Endothelial cell (in vitro differentiated cells): ENCODE measurements at regions not wholly inside any gene's neighbourhood (a gene's known extent, or its start where the extent isn't known, plus 50 kb on each side); places are given as distances from the start of the nearest gene placed in this dataset.
"Not testable (repeated sequence)": the region's sequence is repeated elsewhere in the genome, so short reads cannot be mapped to it uniquely, and the experiment has no call there.

Experiments used
- DNase-seq: peaks from one replicate; pipeline ENCODE4 v3.0.0; 2021; ENCODE audit warnings: low spot score
- H3K27ac Mint-ChIP-seq: one replicate; pipeline ENCODE4 v1.8.0; 2021; ENCODE audit warnings: mixed read lengths, inconsistent platforms; ENCODE audit not compliant: unreplicated experiment
- H3K27me3 Mint-ChIP-seq: one replicate; pipeline ENCODE4 v1.8.0; 2021; ENCODE audit warnings: mild to moderate bottlenecking, moderate library complexity, mixed read lengths, inconsistent platforms; ENCODE audit not compliant: unreplicated experiment
- H3K36me3 Mint-ChIP-seq: one replicate; pipeline ENCODE4 v1.8.0; 2021; ENCODE audit warnings: mild to moderate bottlenecking, low read depth, mixed read lengths, inconsistent platforms; ENCODE audit not compliant: unreplicated experiment
- H3K4me1 Mint-ChIP-seq: one replicate; pipeline ENCODE4 v1.8.0; 2021; ENCODE audit warnings: mild to moderate bottlenecking, mixed read lengths, inconsistent platforms; ENCODE audit not compliant: unreplicated experiment
- H3K4me3 Mint-ChIP-seq: one replicate; pipeline ENCODE4 v1.8.0; 2021; ENCODE audit warnings: mild to moderate bottlenecking, mixed read lengths, inconsistent platforms; ENCODE audit not compliant: unreplicated experiment
- H3K9me3 Mint-ChIP-seq: one replicate; pipeline ENCODE4 v1.8.0; 2021; ENCODE audit warnings: mixed read lengths, inconsistent platforms; ENCODE audit not compliant: unreplicated experiment
- TF ChIP-seq, protein P1 (sequence below): fragments of 200-600 bp; sonication (generic); IDR thresholded peaks from one replicate; pipeline ENCODE4 v1.5.0; 2021; ENCODE audit warnings: antibody characterized with exemption; ENCODE audit not compliant: unreplicated experiment

DNA sequence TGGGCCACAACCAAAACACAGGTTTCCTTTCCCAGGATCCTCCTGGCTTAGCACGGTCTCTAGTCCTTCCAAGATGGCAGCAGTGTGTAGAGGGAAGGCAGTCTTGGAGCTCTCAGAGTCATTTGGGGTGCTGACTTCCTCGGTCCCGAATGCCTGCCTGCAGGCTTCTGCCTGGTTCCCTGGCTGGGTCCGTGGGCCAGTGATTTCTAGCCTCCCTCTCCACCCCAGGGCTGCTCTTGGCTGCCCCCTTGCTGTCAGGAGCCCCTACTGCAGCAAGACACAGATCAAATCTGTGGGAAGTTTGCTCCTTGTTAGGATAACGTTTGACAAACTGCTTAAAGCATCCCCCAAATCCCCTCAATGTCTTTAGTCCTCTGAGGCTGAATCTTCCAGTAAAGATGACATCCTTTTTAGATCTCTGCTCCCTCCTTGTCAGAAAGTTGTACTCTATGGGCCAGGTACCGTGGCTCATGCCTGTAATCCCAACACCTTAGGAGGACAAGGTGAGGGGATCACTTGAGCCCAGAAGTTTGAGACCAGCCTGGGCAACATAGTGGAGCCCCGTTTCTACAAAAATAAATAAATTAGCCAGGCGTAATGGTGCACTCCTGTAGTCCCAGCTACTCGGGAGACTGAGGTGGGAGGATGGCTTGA is 272.5 kb downstream of the RRAGC start:
- Mint-ChIP-seq H3K27me3 (peaks cover 7% of the 10 kb centered on the region), H3K27ac (no peak overlapping the region), H3K9me3 (no peaks in the 10 kb centered on the region), H3K4me3 (no peak overlapping the region), H3K4me1 (no peaks in the 10 kb centered on the region), H3K36me3 (no peaks in the 10 kb centered on the region)
- TF ChIP-seq, protein P1, sequence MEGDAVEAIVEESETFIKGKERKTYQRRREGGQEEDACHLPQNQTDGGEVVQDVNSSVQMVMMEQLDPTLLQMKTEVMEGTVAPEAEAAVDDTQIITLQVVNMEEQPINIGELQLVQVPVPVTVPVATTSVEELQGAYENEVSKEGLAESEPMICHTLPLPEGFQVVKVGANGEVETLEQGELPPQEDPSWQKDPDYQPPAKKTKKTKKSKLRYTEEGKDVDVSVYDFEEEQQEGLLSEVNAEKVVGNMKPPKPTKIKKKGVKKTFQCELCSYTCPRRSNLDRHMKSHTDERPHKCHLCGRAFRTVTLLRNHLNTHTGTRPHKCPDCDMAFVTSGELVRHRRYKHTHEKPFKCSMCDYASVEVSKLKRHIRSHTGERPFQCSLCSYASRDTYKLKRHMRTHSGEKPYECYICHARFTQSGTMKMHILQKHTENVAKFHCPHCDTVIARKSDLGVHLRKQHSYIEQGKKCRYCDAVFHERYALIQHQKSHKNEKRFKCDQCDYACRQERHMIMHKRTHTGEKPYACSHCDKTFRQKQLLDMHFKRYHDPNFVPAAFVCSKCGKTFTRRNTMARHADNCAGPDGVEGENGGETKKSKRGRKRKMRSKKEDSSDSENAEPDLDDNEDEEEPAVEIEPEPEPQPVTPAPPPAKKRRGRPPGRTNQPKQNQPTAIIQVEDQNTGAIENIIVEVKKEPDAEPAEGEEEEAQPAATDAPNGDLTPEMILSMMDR: peak; percentile 91
- peak; percentile 73 for DNase-seq

DNA sequence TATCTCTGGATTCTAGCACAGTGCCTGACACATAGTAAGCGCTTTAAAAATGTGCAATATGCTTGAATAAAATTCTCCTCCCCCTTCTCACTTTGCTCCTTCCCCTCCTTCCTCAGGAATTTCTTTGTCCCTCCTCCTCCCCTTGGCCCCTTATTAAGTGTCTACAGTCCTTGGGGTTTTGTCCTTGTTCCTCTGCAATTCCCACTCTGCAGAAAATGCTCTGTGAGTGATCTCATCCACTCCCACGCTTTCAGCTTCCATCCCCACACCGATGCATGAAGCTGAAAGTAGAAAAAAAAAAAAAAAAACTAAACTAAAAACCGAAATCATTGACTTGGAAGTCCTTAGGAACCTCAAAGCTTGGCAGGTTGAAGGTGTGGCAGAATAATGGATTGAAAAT is 273.6 kb downstream of the RRAGC start:
- TF ChIP-seq, protein P1: no peak
- DNase-seq: no peak
- Mint-ChIP-seq H3K36me3 (no peaks in the 10 kb centered on the region), H3K27ac (no peak overlapping the region), H3K9me3 (no peaks in the 10 kb centered on the region), H3K4me3 (no peak overlapping the region), H3K27me3 (peaks cover 7% of the 10 kb centered on the region), H3K4me1 (no peaks in the 10 kb centered on the region)

DNA sequence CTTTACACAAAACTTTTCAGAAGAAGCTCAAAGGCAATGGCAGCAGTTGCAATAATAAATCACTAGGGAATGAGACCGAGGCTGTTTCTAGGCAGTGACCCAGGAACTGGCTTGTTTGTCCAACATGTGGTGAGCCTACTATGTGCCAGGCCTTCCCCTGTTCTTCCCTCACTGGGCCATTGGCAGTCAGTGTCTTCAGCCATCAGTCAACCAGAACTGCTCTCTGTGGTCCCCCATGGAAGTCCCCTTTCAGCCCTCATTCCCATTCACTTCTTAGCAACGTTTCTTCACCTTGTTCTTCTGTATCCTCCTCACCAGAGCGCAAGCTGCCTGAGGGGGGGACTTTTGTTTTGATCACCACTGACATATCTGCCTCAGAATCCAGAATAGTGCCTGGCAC is 274.1 kb downstream of the RRAGC start:
- TF ChIP-seq, protein P1: no peak
- Mint-ChIP-seq H3K4me1 (no peaks in the 10 kb centered on the region), H3K36me3 (no peaks in the 10 kb centered on the region), H3K27me3 (peaks cover 7% of the 10 kb centered on the region), H3K4me3 (no peak overlapping the region), H3K27ac (no peak overlapping the region), H3K9me3 (no peaks in the 10 kb centered on the region)
- no peak for DNase-seq

DNA sequence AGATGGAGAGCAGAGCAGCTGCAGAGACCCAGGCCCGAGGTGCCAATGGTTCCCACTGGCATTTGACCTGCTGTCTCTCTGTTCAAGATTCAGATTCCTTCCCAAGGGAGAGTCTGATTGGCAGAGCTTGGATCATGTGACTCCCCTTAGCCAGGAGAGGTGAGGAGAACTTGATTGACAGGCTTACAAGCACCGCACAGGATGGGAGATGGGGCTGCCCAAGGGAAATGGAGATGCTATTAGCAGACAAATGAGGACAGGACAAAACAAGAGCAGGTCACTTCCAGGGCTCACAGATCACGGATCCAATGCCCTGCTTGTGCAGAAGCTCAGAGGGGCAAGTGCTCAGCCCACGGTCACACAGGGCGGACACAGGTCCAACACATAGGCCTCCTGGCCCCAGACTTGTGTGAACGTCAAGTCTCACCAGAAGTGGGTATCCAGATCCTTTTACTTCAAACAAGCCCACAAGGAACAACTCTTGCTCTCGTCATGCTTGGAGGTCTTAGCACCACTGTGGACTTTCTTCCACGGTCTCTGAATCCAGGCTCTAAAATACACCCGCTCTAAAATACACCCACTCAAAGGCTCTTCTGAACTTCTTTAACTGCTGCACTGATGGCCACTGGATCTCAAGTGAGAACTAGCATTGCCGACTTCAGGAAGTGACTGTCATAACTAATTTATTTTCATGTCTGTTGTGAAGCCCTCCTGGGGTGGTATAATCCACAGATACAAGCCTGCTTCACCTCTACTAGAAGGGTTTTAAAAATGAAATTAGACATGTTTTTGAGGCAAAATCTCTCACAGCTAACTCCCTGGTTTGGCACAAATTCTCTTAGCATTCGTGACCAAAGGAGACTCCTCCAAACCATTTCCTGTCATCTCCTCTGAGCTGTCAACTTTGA is 274.9 kb downstream of the RRAGC start:
- Mint-ChIP-seq H3K36me3 (no peaks in the 10 kb centered on the region), H3K27me3 (peaks cover 7% of the 10 kb centered on the region), H3K27ac (no peak overlapping the region), H3K9me3 (no peaks in the 10 kb centered on the region), H3K4me3 (no peak overlapping the region), H3K4me1 (no peaks in the 10 kb centered on the region)
- no peak for DNase-seq
- TF ChIP-seq, protein P1: no peak

DNA sequence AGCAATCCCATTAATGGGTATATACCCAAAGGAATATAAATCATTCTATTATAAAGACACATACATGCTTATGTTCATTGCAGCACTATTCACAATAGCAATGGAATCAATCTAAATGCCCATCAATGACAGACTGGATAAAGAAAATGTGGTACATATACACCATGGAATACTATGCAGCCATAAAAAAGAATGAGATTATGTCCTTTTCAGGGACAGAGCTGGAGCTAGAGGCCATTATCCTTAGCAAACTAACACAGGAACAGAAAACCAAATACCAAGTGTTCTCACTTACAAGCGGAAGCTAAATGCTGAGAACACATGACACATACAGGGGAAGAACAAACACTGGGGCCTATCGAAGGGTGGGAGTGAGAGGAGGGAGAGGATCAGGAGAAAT is 276.3 kb downstream of the RRAGC start:
- not testable (repeated sequence) for H3K9me3 Mint-ChIP-seq, H3K27ac Mint-ChIP-seq, H3K36me3 Mint-ChIP-seq, H3K4me3 Mint-ChIP-seq, H3K4me1 Mint-ChIP-seq, DNase-seq, H3K27me3 Mint-ChIP-seq
